GM18502 (cell line): ENCODE measurements at regions not wholly inside any gene's neighbourhood (a gene's known extent, or its start where the extent isn't known, plus 50 kb on each side); places are given as distances from the start of the nearest gene placed in this dataset.
"Not testable (repeated sequence)": the region's sequence is repeated elsewhere in the genome, so short reads cannot be mapped to it uniquely, and the experiment has no call there.

Experiments
- ATAC-seq: cut with Tn5 transposase; IDR thresholded peaks from one replicate; pipeline ENCODE4 v1.9.1; 2021; ENCODE audit warnings: mild to moderate bottlenecking; ENCODE audit not compliant: unreplicated experiment, poor library complexity

DNA sequence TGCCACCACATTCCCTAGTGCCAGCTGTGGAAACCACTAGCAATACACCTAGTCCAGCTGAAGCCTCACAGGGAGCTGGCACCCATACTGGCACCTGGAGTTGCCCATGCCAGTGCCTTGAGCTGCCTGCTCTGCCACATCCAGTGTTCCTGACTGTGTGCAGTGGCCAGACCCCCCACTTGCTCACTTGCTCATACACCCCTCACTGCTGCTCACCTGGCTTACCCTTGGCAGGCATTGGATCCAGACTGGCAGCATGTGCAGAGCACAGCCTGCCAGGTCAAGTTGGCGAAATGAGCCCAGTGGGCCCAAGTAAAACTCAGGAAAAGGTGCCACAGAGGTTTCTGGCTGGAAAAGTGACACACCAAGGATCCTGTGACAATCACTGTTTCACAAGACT, 1618.6 kb upstream of the PRMT6 start:
- no peak for ATAC-seq

DNA sequence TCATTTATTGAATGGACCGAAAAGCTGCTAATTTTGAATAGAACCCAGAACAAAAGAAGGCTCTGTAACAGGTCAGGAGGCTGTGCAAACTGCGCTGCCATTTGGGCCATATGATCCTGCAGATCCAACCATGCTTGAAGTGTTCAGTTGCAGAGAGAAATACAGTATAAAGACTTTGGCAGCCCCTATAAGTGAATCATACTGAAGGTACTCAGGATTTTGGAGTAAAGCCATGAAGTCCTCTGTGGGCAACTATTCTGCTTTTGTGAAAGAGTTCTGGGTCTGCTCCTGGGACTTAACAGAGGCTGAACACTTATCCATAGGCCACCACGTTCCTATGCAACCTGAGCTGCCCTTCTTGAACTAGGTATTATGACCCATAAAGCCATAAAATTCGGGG, 1613.6 kb upstream of the PRMT6 start:
- no peak for ATAC-seq

- no peak for ATAC-seq
Measured at GRCh38 chr1:105459759-105460158, 1596.7 kb upstream of the PRMT6 start.

DNA sequence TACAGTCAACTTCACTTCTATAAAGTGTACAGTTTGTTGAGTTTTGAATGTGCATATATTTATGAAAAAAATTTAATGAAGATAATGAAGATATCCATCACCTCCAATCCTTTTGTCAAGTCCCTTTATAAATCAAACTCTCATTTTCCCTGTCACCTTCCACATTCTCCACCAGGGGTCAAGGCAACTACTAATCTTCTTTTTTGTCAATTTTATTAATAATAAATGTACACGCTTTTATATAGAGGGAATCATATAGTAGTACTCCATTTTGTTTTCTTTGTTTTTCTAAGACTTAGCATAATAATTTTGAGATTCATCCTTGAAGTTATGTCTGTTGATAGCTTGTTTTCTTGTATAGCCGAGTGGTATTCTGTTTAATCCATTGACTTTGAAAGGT, 1594.2 kb upstream of the PRMT6 start:
- no peak for ATAC-seq

DNA sequence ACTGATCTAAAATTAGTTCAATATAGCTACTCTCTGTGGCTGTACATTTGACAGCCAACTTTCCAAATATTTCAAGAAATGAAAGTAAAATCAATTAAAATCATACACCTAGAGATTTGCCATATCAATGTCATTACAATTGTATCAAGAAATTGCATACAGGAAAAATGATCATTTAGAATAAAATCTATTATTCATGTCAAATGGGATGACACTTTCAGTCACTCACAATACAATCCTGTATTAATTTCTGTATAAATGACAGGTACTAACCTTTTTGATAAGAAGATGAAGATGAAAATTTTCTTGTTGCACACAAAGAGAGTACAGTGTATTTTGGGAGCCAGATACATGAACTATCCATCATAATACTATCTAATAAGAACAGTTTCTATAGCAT, 1588.9 kb upstream of the PRMT6 start:
- no peak for ATAC-seq

- not testable (repeated sequence) for ATAC-seq
Measured at GRCh38 chr1:105470541-105470940, 1585.9 kb upstream of the PRMT6 start.

- no peak for ATAC-seq
Measured at GRCh38 chr1:105483436-105483835, 1573.0 kb upstream of the PRMT6 start.

DNA sequence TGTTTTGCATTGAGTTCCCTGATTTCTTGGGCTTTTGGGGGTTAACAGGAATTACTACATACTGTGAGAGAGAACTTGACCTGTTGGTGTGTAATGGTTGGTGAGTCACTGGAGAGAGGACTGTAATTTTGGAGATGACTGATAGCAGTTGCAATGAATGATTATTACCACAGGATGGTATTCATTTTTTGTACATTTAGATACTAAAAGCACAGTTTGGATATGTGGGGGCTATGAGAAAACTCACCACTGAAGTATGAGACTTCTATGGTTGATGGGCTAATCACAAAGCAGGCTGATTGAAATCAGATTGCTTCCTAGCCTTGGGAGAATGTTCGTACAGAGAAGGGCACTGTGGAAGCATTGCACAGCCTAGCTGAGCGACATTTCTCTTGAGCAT, 1571.3 kb upstream of the PRMT6 start:
- no peak for ATAC-seq

DNA sequence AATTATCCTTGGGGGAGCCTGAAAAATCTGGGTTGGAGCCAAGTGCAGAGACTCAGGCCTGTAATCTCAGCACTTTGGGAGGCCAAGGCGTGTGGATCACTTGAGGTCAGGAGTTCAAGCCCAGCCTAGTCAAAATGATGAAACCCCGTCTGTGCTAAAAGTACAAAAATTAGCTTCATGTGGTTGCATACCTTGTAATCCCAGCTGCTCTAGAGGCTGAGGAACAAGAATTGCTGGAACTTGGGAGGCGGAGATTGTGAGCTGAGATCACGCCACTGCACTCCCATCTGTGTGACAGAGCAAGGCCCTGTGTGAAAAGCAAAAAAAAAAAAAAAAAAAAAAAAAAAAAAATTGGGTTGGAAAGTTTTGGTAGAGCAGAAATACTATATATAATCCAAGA, 1563.6 kb upstream of the PRMT6 start:
- no peak for ATAC-seq

DNA sequence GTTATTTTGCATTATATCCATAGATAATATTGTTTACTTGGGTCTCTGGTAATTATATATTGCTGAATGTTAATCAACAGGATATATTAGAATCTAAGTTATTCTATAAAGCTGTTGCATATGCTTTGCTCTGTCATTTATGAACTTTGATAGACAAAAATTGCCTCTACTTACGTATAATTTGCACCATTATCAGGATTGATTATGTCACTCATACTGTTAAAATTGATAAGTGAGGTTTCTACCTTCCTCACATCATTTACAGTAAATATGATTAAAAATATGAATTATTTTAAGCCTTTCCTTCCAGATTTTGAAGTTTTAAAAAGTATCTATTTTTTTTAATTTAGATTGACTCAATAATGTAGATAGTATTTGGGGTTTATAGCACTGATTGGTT, 1540.4 kb upstream of the PRMT6 start:
- ATAC-seq = no peak

DNA sequence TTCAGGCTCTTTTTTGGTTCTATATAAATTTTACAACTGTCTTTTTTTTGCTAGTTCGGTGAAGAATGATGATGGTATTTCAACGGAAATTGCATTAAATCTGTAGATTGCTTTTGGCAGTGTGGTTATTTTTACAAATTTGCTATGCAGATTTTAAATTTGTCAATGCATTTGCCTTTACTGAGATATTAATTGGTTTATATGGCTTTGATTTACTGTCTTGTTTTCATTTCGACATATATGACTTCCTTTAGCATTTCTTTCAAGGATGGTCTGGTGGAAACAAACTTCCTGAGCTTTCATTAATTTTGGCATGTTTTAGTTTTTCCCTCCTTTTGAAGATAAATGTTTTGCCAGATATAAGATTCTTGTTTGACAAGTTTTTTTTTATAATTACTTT, 1522.5 kb upstream of the PRMT6 start:
- no peak for ATAC-seq

DNA sequence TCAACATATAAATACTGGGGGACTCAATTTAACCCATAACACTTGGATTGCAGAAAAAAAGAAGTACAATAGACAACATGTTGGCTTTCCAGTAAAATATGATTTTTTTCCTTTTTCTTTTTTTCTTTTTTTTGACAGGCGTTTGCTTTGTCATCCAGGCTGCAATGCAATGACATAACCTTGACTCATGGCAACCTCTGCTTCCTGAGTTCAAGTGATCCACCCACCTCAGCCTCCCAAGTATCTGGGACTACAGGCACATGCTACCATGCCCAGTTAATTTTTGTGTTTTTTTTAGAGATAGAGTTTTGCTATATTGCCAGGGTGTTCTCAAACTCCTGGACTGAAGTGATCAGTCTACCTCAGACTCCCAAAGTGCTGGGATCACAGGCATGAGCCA, 1512.0 kb upstream of the PRMT6 start:
- no peak for ATAC-seq

GRCh38 chr1:105556266-105556665, 1500.2 kb upstream of the PRMT6 start:
- no peak for ATAC-seq

DNA sequence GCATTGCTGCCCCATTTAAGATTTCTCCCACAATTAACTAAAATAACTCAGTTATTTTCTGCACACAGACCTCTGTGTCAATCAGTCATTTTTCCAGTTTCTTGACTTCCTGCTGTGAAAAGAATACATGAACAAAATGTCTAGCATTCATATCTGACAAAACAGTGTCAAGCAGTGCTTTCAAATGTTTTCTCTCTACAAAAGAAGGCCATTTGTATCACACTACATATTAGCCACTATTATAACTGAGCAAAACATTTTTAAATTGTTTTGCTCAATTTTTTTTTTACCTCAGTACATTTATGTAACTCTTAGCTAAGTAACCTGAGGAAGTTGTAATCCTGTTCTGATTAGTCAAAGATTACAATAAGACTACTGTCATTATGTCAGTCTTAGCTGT, 1498.5 kb upstream of the PRMT6 start:
- ATAC-seq = no peak

- no peak for ATAC-seq
Measured at GRCh38 chr1:105565006-105565405, 1491.5 kb upstream of the PRMT6 start.

DNA sequence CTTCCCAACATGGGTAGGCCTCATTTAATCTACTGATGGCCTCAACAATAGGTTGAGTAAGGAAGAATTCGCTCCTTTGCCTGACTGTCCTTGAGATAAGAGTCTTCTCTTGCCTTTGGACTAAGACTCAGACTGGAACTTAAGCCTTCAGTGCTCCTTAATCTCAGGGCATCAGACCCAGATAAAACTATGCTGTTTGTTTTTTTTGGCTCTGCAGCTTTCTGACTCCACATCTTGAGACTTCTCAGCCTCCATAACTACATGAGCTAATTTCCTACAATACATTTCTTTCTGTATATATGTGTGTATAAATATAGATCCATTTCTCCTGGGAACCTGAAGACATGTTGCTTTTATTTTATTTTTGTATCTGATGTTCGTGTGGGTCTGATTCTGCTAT, 1470.7 kb upstream of the PRMT6 start:
- ATAC-seq = no peak

DNA sequence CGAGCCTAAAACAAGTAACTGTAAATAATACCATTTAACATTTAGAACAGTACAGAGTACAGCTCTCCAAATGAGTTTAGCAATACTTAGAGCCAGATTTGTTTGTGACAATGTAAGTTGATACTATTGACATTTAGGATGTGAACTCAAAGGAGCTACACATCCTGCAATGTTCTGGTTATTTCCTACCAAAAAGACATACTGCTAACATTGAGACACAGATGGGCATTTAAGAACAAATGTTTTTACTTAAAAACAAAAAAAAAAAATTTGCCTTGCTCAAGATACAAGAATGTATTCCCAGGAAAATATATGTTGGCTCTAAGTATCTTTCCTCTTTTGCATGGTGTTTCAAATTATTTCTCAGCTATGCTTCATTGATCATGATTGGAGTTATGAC, 1464.8 kb upstream of the PRMT6 start:
- ATAC-seq = no peak

DNA sequence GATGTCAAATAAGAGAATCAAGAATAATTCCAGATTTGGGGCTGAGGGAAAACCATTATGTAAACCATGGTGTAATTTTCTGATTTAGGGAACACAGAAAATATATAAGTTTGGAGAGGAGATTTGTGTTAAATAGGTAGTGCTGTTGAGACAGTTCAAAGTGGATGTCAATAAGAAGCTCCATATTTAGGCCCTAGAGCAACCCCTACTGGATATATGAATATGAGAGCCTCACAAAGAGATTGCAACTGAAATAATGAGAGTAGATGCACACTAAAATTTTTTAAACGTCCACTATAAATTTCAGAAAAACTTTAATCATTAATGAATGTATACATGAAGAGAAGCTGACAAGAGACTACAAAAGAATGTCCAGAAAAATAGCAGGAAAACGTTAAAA, 1447.8 kb upstream of the PRMT6 start:
- no peak for ATAC-seq

GRCh38 chr1:105626276-105626987, 1430.0 kb upstream of the PRMT6 start:
- no peak for ATAC-seq

DNA sequence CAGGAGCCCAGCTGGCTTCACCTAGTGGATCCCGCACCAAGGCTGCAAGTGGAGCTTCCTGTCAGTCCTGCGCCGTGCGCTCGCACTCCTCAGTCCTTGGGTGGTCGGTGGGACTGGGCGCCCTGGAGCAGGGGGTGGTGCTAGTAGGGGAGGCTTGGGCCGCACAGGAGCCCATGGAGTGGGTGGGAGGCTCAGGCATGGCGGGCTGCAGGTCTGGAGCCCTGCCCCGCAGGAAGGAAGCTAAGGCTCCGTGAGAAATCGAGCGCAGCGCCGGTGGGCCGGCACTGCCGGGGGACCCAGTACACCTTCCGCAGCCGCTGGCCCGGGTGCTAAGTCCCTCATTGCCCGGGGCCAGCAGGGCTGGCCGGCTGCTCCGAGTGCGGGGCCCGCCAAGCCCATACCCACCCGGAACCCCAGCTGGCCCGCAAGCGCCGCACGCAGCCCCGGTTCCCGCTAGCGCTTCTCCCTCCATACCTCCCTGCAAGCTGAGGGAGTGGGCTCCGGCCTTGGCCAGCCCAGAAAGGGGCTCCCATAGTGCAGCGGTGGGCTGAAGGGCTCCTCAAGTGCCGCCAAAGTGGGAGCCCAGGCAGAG, 1425.2 kb upstream of the PRMT6 start:
- not testable (repeated sequence) for ATAC-seq

DNA sequence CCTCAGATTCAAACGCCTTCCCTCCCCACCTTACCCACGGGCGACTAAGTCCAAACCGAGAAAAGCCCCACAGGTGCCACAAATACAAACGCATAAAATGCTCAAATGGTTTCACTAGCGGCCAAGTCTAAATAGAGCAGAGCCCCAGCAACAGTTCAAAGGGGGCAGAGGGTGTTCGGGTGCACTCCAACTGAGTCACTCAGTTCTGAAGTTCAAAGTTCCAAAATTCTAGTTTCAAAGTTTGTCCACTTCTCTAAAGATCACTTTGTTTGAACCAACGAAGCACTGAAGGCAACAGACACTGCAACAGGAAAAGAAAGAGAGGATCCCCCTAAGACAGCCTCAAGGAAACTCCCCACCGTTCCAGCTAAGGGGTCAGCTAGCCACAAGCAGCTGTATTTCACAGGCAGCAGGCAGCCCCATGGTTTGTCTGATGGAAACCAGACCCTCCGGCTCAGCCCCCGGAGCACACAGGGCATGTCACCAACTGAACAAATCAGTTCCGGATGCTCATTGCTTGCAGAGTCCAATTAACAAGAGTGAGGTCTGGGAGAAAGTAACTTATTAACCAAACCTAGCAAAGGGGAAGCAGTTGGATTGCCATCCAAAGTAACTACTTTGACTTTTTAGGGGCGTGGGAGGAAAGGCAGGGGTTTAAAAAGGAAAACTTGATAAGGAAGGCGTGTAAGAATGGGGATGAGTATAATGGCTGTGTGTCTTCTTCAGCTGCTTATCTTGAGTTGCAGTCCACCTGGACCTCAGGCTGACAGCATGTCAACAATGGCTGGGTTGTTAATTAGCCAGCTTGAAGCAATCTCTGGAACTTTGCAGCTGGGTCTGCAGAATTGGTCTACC, 1423.9 kb upstream of the PRMT6 start:
- ATAC-seq = no peak
